ENCODE measurements at regions not wholly inside any gene's neighbourhood (a gene's known extent, or its start where the extent isn't known, plus 50 kb on each side); places are given as distances from the start of the nearest gene placed in this dataset.

- TF ChIP-seq SIX5 (IDR thresholded peaks at IDR 0.05; ENCODE audit: low read depth, low read length) (no peak), TBP (IDR thresholded peaks at IDR 0.05; ENCODE audit: low read depth, low read length) (no peak), ASH2L (IDR thresholded peaks at IDR 0.05; ENCODE audit: low read length) (no peak), ZNF274 (IDR thresholded peaks at IDR 0.05; ENCODE audit: borderline replicate concordance, extremely low read depth, low read length) (no peak), ATF2 (IDR thresholded peaks at IDR 0.05; ENCODE audit: low read length) (no peak), SP2 (IDR thresholded peaks at IDR 0.05; ENCODE audit: low read length) (no peak), RFX5 (IDR thresholded peaks at IDR 0.05; ENCODE audit: borderline replicate concordance, low read depth, low read length) (no peak)
These were observed 165.0 kb downstream of the MOXD1 start (continued) for GRCh38 chr6:132236281-132236680.

Data from H1 (cell line).